OCI-LY7 (cell line): ENCODE measurements at regions not wholly inside any gene's neighbourhood (a gene's known extent, or its start where the extent isn't known, plus 50 kb on each side); places are given as distances from the start of the nearest gene placed in this dataset.

Experiments used
- BruUV-seq: library from RNA; stranded (reverse); fragments of 400-500 nt; replicated peaks from 2 replicates; lab custom pipeline; 2021; lab: Mats Ljungman, UMichigan
- CTCF ChIA-PET: fragments of 300-600 bp; sonication (Branson Sonifier 250); formaldehyde crosslinking; loops from one replicate; lab custom pipeline; 2022; ENCODE audit warnings: antibody characterized with exemption; ENCODE audit not compliant: unreplicated experiment; lab: Charles Lee
- POLR2A ChIA-PET: fragments of 300-600 bp; sonication (Branson Sonifier 250); formaldehyde crosslinking; loops from one replicate; lab custom pipeline; 2022; ENCODE audit warnings: antibody characterized with exemption; lab: Charles Lee
- DNase-seq: peaks from one replicate; pipeline ENCODE4 v3.0.0-alpha.2; 2015; ENCODE audit warnings: low spot score
- H2AFZ ChIP-seq: fragments of 200-600 bp; sonication (generic), shearing (Covaris generic); 2 replicates; pipeline ENCODE4 v1.6.1; 2014; ENCODE audit warnings: mild to moderate bottlenecking, antibody characterized with exemption, low read length, moderate library complexity
- H3K27ac ChIP-seq: fragments of 200-600 bp; sonication (generic); 2 replicates; pipeline ENCODE4 v1.5.1; 2014; ENCODE audit warnings: mixed run types, low read depth, mild to moderate bottlenecking, moderate library complexity, low read length, inconsistent platforms; ENCODE audit not compliant: poor library complexity, severe bottlenecking
- H3K36me3 ChIP-seq: fragments of 200-600 bp; sonication (generic); 2 replicates; pipeline ENCODE4 v1.6.1; 2014; ENCODE audit warnings: mild to moderate bottlenecking, antibody characterized with exemption, low read length, moderate library complexity, mixed read lengths; ENCODE audit not compliant: insufficient read depth
- H3K4me1 ChIP-seq: fragments of 200-600 bp; sonication (generic); 2 replicates; pipeline ENCODE4 v1.5.1; 2014; ENCODE audit warnings: mild to moderate bottlenecking, low read length; ENCODE audit not compliant: insufficient read depth, poor library complexity, severe bottlenecking
- H3K4me2 ChIP-seq: fragments of 200-600 bp; sonication (generic); 2 replicates; pipeline ENCODE4 v1.6.1; 2014; ENCODE audit warnings: mild to moderate bottlenecking, low read length
- H3K4me3 ChIP-seq: fragments of 200-600 bp; sonication (generic); 2 replicates; pipeline ENCODE4 v1.5.1; 2014; ENCODE audit warnings: mild to moderate bottlenecking, low read depth, low read length; ENCODE audit not compliant: poor library complexity, severe bottlenecking
- H3K79me2 ChIP-seq: fragments of 200-600 bp; sonication (generic); 2 replicates; pipeline ENCODE4 v1.6.1; 2016; ENCODE audit warnings: low read depth, mild to moderate bottlenecking, low read length, moderate library complexity, mixed read lengths; ENCODE audit not compliant: insufficient read depth
- H3K9me2 ChIP-seq: fragments of 200-600 bp; sonication (generic); 2 replicates; pipeline ENCODE4 v1.6.1; 2016; ENCODE audit warnings: mild to moderate bottlenecking, low read length, mixed read lengths; ENCODE audit not compliant: insufficient read depth
- H3K9me3 ChIP-seq: fragments of 200-600 bp; sonication (generic); 2 replicates; pipeline ENCODE4 v1.6.1; 2014; ENCODE audit warnings: mild to moderate bottlenecking, mixed run types, low read length, mixed read lengths
- H4K20me1 ChIP-seq: fragments of 200-600 bp; sonication (generic); 2 replicates; pipeline ENCODE4 v1.6.1; 2014; ENCODE audit warnings: mild to moderate bottlenecking, antibody characterized with exemption, low read length, moderate library complexity, mixed read lengths; ENCODE audit not compliant: insufficient read depth
- EZH2phosphoT487 ChIP-seq: fragments of 200-600 bp; sonication (generic); IDR thresholded peaks from 2 replicates; pipeline ENCODE4 v1.6.1; 2018; ENCODE audit warnings: low read depth, borderline replicate concordance, mild to moderate bottlenecking, mixed run types, antibody characterized with exemption, low read length, moderate library complexity, mixed read lengths
- intact Hi-C: fragments of 100-400 bp; cut with micrococcal nuclease; formaldehyde crosslinking; loops from one replicate; pipeline ENCODE4 v1.10.0; 2022; ENCODE audit not compliant: unreplicated experiment
- TF ChIP-seq, protein P1 (sequence below): fragments of 200-600 bp; sonication (generic); conservative IDR thresholded peaks from 2 replicates; pipeline ENCODE4 v1.5.1; 2014; ENCODE audit warnings: mild to moderate bottlenecking, antibody characterized with exemption, low read length, moderate library complexity, mixed read lengths

DNA sequence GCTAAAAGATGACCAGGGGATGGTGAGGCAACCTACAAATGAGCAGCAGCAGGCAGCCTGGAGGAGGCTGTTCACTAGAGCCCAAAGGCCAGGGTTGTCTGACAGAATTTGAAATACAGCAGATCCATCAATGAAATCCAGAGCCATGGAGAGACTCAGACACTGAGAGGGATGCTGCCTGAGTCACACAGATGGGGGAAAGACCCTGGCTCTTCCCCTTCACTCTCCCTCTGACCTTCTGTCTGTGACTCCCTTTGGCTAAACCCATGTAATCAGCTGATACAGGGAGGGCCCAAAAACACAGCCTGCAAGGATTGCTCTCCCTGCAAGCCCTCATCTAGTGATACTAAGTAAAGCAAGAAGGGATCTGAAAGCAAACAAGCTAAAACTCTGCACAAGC lies 166.5 kb upstream of the SPOPL start:
- no peak overlapping the region for H3K4me2 ChIP-seq
- intact Hi-C loops, result no loop called here
- no TSS peak for BruUV-seq
- DNase-seq, result no peak
- H3K4me3 ChIP-seq, result no peak overlapping the region
- H3K79me2 ChIP-seq, result no peaks in the 10 kb centered on the region
- H3K4me1 ChIP-seq, result no peaks in the 10 kb centered on the region
- ChIA-PET CTCF (no interaction called here), POLR2A (no interaction called here)
- no peak overlapping the region for H2AFZ ChIP-seq
- TF ChIP-seq, protein P1, sequence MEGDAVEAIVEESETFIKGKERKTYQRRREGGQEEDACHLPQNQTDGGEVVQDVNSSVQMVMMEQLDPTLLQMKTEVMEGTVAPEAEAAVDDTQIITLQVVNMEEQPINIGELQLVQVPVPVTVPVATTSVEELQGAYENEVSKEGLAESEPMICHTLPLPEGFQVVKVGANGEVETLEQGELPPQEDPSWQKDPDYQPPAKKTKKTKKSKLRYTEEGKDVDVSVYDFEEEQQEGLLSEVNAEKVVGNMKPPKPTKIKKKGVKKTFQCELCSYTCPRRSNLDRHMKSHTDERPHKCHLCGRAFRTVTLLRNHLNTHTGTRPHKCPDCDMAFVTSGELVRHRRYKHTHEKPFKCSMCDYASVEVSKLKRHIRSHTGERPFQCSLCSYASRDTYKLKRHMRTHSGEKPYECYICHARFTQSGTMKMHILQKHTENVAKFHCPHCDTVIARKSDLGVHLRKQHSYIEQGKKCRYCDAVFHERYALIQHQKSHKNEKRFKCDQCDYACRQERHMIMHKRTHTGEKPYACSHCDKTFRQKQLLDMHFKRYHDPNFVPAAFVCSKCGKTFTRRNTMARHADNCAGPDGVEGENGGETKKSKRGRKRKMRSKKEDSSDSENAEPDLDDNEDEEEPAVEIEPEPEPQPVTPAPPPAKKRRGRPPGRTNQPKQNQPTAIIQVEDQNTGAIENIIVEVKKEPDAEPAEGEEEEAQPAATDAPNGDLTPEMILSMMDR, result no peak
- no peak for TF ChIP-seq EZH2phosphoT487
- H3K36me3 ChIP-seq, result no peaks in the 10 kb centered on the region
- no peaks in the 10 kb centered on the region for H3K9me2 ChIP-seq
- H3K9me3 ChIP-seq, result no peaks in the 10 kb centered on the region
- no peak overlapping the region for H3K27ac ChIP-seq
- H4K20me1 ChIP-seq, result no peaks in the 10 kb centered on the region

DNA sequence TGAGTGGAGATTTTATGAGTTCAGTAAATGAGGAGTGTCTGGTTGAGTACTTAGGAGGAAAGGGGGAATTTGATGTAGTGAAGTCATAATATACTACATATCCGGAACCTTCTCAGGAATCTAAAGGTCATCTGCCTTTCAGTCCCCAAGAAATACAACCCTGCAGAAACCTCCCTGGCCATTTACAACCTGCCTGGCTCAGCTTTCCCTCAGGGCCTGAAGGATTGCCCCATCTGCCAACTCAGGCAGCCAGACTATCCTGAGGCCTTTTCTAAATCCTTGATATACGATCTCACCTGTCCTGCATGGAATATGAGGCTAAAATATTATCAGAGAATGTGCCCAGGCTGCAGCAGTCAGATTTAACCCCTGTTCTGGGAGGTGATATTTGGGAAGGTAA lies 165.4 kb upstream of the SPOPL start:
- Histone ChIP-seq H3K9me3 (no peaks in the 10 kb centered on the region), H4K20me1 (no peaks in the 10 kb centered on the region), H3K9me2 (no peaks in the 10 kb centered on the region), H3K4me2 (no peak overlapping the region), H3K36me3 (no peaks in the 10 kb centered on the region), H3K79me2 (no peaks in the 10 kb centered on the region), H3K4me3 (no peak overlapping the region), H3K4me1 (no peaks in the 10 kb centered on the region), H2AFZ (no peak overlapping the region), H3K27ac (no peak overlapping the region)
- CTCF ChIA-PET, result no interaction called here
- DNase-seq, result no peak
- TF ChIP-seq, protein P1, result no peak
- TF ChIP-seq EZH2phosphoT487, result no peak
- intact Hi-C loops, result no loop called here
- BruUV-seq, result no TSS peak
- POLR2A ChIA-PET, result no interaction called here

DNA sequence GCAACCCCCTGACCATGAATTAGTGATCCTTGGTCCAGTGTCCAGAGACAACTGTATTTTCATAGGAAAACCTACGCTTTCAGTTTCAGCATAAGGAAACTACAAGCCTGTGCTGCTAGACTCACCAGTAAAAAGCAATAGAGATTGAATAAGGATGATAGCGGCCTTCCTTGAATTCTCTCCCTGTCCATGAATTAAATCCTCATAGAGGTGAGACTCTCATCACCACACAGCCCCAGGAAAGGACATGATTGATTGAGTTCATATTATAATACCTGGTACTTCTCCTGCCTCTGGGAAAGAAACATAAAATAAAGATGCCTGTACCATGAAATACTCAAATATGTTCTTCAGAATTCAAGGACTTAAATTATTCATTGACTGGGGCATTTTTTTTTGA lies 146.3 kb upstream of the SPOPL start:
- POLR2A ChIA-PET, result interaction anchor here (0.6 kb wide), 1 partner anchor 103 kb away, joined by 3 read pairs; no protein-coding TSS in a partner anchor
- Histone ChIP-seq H4K20me1 (no peaks in the 10 kb centered on the region), H3K4me3 (no peak overlapping the region), H3K9me2 (no peaks in the 10 kb centered on the region), H3K27ac (no peak overlapping the region), H3K4me2 (no peak overlapping the region), H3K36me3 (no peaks in the 10 kb centered on the region), H2AFZ (no peak overlapping the region), H3K4me1 (no peaks in the 10 kb centered on the region), H3K9me3 (no peaks in the 10 kb centered on the region), H3K79me2 (no peaks in the 10 kb centered on the region)
- intact Hi-C loops, result no loop called here
- no TSS peak for BruUV-seq
- no peak for DNase-seq
- CTCF ChIA-PET, result no interaction called here
- TF ChIP-seq, protein P1, result no peak
- no peak for TF ChIP-seq EZH2phosphoT487
